GM18868 (cell line): ENCODE measurements at regions not wholly inside any gene's neighbourhood (a gene's known extent, or its start where the extent isn't known, plus 50 kb on each side); places are given as distances from the start of the nearest gene placed in this dataset.

Experiments
- ATAC-seq: cut with Tn5 transposase; IDR thresholded peaks from one replicate; pipeline ENCODE4 v1.9.1; 2021; ENCODE audit warnings: mild to moderate bottlenecking, moderate library complexity; ENCODE audit not compliant: unreplicated experiment

GRCh38 chr6:12419631-12420272 lies 129.6 kb downstream of the EDN1 start:
- ATAC-seq: no peak

DNA sequence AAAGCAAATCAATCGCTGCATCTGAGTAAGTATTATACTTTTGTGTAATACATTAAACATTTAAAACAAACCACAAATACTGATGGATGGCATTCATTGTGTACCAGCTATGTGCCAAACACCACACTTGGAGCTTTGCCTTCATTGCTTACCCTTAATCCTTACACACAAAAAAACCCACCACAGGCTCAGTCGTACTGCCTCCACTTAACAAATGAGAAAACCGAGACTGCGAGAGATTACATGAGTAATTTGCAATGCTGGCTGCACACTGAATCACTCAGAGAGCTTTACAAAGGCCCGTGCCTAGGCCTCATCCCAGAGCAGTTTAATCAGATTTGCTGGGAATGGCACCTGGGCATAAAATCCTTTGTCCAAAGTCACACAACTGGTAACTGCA lies 130.5 kb downstream of the EDN1 start:
- no peak for ATAC-seq

DNA sequence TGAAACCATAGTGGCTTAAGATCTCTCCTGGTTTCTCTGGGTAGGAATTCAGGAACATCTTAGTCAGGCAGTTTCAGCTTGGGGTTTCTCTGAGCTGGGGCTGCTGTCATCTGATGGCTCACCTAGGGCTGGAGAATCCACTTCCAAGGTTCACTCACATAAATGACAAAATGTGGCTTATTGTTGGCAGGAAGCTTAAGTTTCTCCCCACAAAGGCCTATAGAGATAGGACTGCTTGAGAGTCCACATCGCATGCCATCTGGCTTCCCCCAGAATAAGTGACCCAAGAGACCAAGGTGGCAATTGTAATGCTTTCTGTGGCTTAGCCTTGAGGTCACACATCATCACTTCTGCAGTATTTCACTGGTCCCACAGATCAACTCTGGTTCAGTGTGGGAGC lies 131.4 kb downstream of the EDN1 start:
- ATAC-seq: no peak

- no peak for ATAC-seq
Measured at GRCh38 chr6:12422848-12423247, 132.7 kb downstream of the EDN1 start.

DNA sequence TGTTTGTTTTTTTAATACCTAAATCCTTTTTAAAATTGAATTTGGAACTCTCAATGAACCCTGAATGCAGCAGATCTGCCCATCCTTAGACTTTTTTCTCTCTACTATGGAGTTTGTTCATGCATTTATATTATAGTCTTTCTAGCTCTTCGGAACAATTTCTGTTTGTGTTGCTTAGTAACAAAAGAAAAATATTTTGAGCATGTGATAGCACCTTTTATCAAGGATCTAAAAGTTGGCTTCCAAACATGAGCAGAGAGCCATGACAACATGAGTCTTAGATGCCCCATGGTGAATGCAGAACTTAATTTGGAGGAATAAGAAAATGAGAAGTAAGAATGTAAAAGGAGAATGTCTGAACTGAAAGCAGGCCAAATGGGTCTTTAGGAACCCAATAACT lies 133.7 kb downstream of the EDN1 start:
- ATAC-seq: no peak

DNA sequence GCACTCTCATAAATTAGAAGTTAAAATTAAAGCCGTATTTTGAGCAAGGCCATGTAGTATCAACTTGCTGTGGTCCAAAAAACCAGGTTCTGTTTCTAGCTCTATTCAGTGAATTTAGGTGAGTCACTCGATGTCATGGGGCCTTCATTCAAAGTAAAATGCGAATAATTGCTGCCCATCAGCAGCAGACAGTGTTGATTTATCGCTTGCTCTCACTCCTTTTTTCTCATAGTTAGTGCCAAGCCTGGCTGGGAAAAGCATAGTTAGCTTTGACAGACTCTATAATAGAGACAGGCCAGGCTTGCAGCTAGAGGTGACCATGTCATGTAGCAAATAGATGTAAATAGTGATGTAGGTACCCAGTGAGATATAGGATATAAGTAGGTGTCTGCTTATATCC lies 136.0 kb downstream of the EDN1 start:
- ATAC-seq: no peak

DNA sequence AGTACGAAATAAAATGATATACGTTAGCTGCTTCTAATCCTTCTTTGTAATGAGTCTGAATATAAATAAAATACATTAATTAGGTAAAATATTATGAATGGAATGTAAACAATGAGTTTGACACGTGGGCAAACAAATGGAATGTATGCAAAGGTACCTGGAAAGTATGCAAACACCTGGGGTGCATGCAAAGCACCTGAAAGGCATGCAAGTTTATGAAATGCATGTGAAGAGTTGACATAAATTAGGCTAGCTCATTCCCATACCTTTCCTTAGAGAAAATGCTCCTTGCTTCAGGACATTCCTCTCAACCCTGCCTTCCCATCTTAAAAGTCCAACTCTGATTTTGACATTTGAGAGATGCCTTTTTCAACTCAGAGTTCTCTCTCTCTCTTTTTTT lies 140.9 kb downstream of the EDN1 start:
- ATAC-seq: no peak

DNA sequence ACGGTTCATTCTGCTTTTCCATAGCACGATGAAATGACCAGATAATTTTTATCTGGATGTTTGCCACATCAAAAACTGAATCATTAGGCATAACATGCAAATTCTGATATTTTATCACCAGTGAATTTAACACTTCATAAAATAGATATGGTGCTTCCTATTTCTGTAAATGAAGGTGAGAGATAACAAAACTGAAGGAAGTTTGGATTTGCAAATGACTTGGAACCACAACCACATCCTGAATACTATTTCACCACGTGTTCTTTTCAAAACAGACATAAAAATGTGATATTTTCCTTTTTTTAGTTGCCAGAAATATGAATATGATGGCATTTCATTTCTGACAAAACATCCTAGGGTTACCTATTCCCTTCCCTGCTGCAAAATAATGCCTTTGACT lies 146.1 kb downstream of the EDN1 start:
- no peak for ATAC-seq

DNA sequence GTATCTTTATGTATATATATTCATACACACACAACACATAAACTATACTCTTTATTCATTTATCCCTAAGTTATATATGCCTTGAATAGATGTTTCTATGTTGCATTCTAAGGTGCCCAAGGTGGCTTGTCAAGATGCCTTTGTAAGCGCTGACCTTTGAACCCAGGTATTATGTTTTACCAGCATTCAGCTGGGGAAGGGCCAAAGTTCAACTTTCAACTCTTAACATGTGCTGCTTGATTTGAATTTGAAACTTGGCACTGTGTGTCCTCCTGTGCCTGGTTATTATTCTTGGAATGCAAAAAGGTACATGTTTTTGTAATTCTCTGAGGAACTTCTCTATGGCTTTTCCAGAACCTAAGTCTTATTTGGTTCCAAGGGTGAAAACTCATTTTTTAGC lies 146.5 kb downstream of the EDN1 start:
- no peak for ATAC-seq

- ATAC-seq: no peak
Measured at GRCh38 chr6:12439296-12439695, 149.1 kb downstream of the EDN1 start.

DNA sequence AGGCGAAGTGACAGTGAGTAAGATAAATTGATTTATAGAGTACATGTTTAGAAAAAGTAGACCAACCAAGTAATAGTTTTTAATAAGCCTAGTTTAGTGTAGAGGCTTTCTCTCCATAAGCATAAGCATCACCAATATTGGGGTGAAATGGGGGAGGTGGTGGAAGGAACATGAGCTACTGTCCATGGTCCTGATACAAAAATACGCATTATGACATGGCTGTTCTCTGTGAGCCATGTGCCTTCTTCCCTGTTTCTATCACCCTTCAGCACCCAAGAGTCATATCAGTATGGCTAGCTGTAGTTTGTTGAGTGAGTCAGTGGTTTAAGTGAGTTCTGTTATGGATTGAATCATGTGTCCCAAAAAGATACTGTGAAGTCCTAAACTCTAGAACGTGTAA lies 150.8 kb downstream of the EDN1 start:
- ATAC-seq: no peak

GRCh38 chr6:12442455-12442854 lies 152.3 kb downstream of the EDN1 start:
- no peak for ATAC-seq

GRCh38 chr6:12446394-12446793 lies 156.2 kb downstream of the EDN1 start:
- ATAC-seq: no peak

DNA sequence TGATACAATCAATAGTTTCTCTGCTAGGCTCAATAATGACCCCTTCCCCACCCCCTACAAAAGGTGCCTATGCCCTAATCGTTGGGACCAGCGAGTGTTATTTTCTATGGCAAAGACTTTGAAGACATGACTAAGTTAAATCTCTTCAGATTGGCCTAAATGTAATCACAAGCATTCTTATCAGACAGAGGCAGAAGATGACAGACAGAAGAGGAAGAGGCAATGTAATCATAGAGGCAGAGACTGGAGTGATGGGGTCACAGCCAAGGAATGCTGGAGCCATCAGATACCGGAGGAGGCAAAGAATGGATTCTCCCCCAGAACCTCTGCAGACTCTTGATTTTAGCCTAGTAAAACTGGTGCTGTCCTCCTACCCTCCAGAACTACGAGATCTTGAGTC lies 159.3 kb downstream of the EDN1 start:
- no peak for ATAC-seq

GRCh38 chr6:12450467-12450866 lies 160.3 kb downstream of the EDN1 start:
- no peak for ATAC-seq

DNA sequence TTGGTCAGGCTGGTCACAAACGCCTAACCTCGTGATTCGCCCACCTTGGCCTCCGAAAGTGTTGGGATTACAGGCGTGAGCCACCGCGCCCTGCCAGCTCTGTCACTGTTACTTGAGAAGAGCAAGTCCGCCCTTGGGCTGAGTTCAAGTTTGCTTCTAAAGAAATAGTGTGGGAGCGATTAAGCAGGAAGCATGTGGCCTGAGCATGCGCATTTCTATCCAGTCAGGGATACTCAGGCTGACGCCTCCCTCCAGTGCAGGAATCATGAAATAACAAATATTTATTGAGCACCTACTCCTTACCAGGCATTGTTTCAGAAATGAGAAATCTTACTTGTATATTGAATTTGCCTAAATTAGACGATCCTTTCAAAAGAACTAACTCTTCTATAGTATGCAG lies 166.2 kb downstream of the EDN1 start:
- no peak for ATAC-seq

GRCh38 chr6:12457094-12457493 lies 166.9 kb downstream of the EDN1 start:
- no peak for ATAC-seq

GRCh38 chr6:12458558-12458957 lies 168.4 kb downstream of the EDN1 start:
- no peak for ATAC-seq

- no peak for ATAC-seq
Measured at GRCh38 chr6:12459945-12460661, 169.9 kb downstream of the EDN1 start.

- ATAC-seq: no peak
Measured at GRCh38 chr6:12467706-12468670, 177.8 kb downstream of the EDN1 start.

GRCh38 chr6:12472601-12473038 lies 182.5 kb downstream of the EDN1 start:
- no peak for ATAC-seq

GRCh38 chr6:12473494-12473893 lies 183.3 kb downstream of the EDN1 start:
- no peak for ATAC-seq
